Stimulated activated CD4-positive, alpha-beta T cell treated with anti-CD3 and anti-CD28 coated beads, Interleukin-15, amount 100 ng/mL, for 1 hour (primary cell): ENCODE measurements at regions not wholly inside any gene's neighbourhood (a gene's known extent, or its start where the extent isn't known, plus 50 kb on each side); places are given as distances from the start of the nearest gene placed in this dataset.

Source experiments
- DNase-seq, 2 donors: peaks; one replicate each; pipeline ENCODE4 v3.0.0-alpha.2; 2020; ENCODE audit warnings: low read depth in 1 of 2, low spot score in 1 of 2

GRCh38 chr14:98877065-98877464, 394.9 kb downstream of the BCL11B start:
- no peak for DNase-seq

- no peak for DNase-seq
Measured at GRCh38 chr14:98878282-98878681, 393.7 kb downstream of the BCL11B start.

GRCh38 chr14:98886982-98887381, 385.0 kb downstream of the BCL11B start:
- DNase-seq = no peak

GRCh38 chr14:98888281-98888680, 383.7 kb downstream of the BCL11B start:
- DNase-seq = no peak

GRCh38 chr14:98888927-98889835, 382.8 kb downstream of the BCL11B start:
- no peak for DNase-seq

DNA sequence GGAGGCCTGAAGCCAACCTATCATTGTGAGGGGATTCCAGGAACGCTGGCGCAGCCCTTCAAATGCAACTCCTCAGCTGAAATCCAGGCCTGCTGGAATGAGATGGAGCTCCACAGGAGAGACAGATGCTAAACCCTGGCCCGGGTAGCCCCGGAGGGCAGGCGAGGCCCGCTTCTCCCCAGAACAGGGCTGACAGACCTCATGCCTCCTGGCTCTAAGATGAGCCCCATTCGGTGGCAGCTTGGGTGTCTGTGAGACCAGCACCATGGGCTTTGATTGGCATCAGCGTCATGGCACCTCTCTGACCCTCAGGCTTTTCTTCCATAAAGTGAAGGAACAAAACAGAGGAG, 382.2 kb downstream of the BCL11B start:
- DNase-seq = no peak

GRCh38 chr14:98890556-98891340, 381.2 kb downstream of the BCL11B start:
- DNase-seq = no peak

- DNase-seq = no peak
Measured at GRCh38 chr14:98893675-98894074, 378.3 kb downstream of the BCL11B start.

DNA sequence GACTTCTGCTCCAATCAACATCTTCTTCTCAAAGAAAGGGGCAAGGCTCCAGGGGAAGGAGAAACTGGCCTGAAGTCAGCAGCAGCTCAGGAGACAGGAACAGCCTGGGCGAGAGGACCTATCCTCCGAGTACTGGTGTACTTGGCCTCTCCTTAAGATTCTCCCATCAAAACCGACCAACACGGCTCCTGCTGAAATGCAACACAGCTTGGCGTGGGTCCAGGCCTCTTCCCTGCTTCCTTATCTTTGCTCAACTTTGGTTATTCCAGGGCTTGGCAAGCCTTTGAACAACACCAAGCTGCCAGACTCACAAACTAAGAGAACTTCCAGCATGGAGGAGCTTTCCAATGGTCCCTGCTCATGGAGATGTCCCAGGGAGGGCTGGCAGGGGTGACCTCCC, 377.4 kb downstream of the BCL11B start:
- no peak for DNase-seq

GRCh38 chr14:98896449-98896848, 375.5 kb downstream of the BCL11B start:
- no peak for DNase-seq

- DNase-seq = no peak
Measured at GRCh38 chr14:98897605-98898309, 374.2 kb downstream of the BCL11B start.

- no peak for DNase-seq
Measured at GRCh38 chr14:98899441-98899840, 372.6 kb downstream of the BCL11B start.

- DNase-seq = no peak
Measured at GRCh38 chr14:98900236-98900635, 371.8 kb downstream of the BCL11B start.

- no peak for DNase-seq
Measured at GRCh38 chr14:98900798-98901197, 371.2 kb downstream of the BCL11B start.

DNA sequence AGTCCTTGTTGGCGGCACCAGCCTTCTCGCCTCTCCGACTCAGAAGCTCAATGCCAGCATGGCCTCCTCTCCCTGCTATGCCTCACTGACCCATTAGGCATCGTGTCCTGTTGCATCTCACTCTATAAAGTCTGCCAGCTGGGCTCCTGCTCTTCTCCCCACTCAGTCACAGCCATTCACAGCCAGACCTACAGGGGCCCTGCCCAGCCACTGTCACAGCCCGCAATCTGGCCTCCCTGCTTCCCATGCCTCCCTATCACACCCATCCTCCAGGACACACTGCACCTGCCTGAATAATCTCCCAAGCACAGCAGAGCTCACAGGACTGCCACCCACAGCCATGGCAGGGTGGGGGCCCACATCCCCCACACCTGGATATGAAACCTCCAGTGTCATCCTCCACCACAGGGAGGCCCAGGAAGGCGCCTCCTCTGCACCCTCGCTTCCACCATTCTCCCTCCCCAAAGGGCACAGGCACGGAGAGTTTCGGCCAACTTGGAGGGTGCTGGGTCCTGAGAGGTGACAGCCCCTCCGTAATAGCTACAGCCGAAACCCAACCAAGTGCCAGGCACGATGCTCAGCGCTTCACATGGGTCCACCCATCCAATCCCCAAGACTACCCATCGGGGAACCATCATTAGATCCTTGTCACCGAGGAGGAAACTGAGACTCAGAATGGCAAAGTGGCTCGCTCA, 370.3 kb downstream of the BCL11B start:
- DNase-seq = no peak

DNA sequence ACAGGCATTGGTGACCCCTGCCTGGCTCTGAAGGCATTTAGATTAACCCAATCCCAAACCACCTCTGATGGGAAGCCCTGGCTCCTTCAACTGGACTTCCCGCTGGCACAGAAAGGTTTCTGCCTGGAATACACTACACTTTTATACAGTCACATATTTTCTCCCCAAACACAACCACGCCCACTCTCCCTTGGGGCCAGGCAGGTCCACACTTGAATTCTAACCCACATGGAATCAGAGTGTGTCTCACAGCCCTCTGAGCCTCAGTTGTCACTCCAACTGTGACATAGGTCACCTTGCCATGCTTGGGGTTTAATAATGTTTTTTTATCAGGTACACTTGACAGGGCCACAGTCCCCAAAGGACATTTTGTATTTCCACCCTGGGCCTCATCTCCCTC, 368.6 kb downstream of the BCL11B start:
- DNase-seq = no peak

DNA sequence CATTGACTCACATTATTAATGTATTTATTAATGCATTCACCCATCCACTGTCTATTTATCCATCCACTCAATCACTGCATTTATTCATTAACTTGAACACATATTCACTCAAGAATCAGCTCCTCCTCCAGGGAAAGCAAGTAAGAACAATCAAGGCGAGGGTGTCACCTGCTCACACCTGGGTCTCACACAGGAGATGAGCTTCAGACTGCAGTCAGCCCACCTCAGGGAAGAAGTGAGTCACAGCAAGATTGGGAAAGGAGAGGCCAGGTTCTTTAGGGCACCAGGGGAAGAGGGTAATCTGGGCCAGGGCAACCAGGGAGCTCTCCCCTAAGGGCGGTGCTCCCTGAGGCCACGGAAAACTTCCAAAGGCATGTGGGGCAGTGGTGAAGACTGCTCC, 367.3 kb downstream of the BCL11B start:
- DNase-seq = no peak

- DNase-seq = no peak
Measured at GRCh38 chr14:98906123-98906995, 365.6 kb downstream of the BCL11B start.

GRCh38 chr14:98907271-98907670, 364.7 kb downstream of the BCL11B start:
- no peak for DNase-seq

GRCh38 chr14:98908050-98908449, 363.9 kb downstream of the BCL11B start:
- DNase-seq = no peak
